A673 (cell line): ENCODE measurements at regions not wholly inside any gene's neighbourhood (a gene's known extent, or its start where the extent isn't known, plus 50 kb on each side); places are given as distances from the start of the nearest gene placed in this dataset.

Experiments used
- CTCF ChIP-seq: fragments of 300-800, 200-600 bp; sonication (generic); conservative IDR thresholded peaks from 2 replicates; pipeline ENCODE4 v1.5.1; 2017; ENCODE audit warnings: low read depth, mild to moderate bottlenecking, antibody characterized with exemption, low read length, moderate library complexity, mixed read lengths
- EZH2 ChIP-seq: fragments of 200-600 bp; sonication (generic); IDR thresholded peaks from 2 replicates; pipeline ENCODE4 v1.6.1; 2017; ENCODE audit warnings: borderline replicate concordance, low read depth, mild to moderate bottlenecking, mixed read lengths, antibody characterized with exemption, low read length; ENCODE audit not compliant: poor library complexity, severe bottlenecking

- TF ChIP-seq CTCF (no peak), EZH2 (no peak)
Observed at GRCh38 chr3:36615861-36616260, 148.5 kb downstream of the DCLK3 start.
